HepG2 (cell line): ENCODE measurements at regions not wholly inside any gene's neighbourhood (a gene's known extent, or its start where the extent isn't known, plus 50 kb on each side); places are given as distances from the start of the nearest gene placed in this dataset.

Experiments used
- ATAC-seq: fragments of 200-7000 bp; cut with Tn5 transposase; 3 replicates; pipeline ENCODE4 v1.9.1; 2020; ENCODE audit warnings: mild to moderate bottlenecking, moderate library complexity
- BruUV-seq: library from RNA; stranded (reverse); fragments of 400-500 nt; replicated peaks from 2 replicates; lab custom pipeline; 2021; lab: Mats Ljungman, UMichigan
- CTCF ChIA-PET: fragments of 300-600 bp; formaldehyde crosslinking; extraction: SDS; loops from one replicate; lab custom pipeline; 2021; ENCODE audit warnings: low total read pairs, inconsistent platforms, low intra/inter-chr PET ratio; lab: Yijun Ruan, JAX
- POLR2A ChIA-PET: fragments of 350-600 bp; sonication (Branson Sonifier 250); formaldehyde crosslinking; loops from one replicate; lab custom pipeline; 2020; ENCODE audit warnings: antibody characterized with exemption, inconsistent platforms; lab: Yijun Ruan, JAX
- DNase-seq: peaks from one replicate; pipeline ENCODE4 v3.0.0-alpha.2; 2015; ENCODE audit warnings: low spot score
- FAIRE-seq: peaks from 3 replicates; lab custom pipeline; 2011; peaks lifted over from hg19 to GRCh38; lab: Jason Lieb, UNC
- H2AFZ ChIP-seq: one replicate; pipeline ENCODE4 v1.6.1; 2011; ENCODE audit warnings: low read length, inconsistent platforms
- H3K27ac ChIP-seq: fragments of 300-600 bp; 3 replicates; pipeline ENCODE4 v1.8.0; 2011; ENCODE audit warnings: mixed run types, mild to moderate bottlenecking, mixed read lengths, low read length, inconsistent platforms; ENCODE audit not compliant: insufficient read depth; ENCODE audit errors: extremely low read length
- H3K27me3 ChIP-seq, 2 experiments: fragments of 200-600 bp in 1 of 2; 2 replicates in 1 of 2; 3 replicates in 1 of 2; pipeline versions ENCODE4 v1.6.0 to v1.8.0; 2011; ENCODE audit warnings: low read length in 2 of 2, mild to moderate bottlenecking in 2 of 2, moderate library complexity in 2 of 2, inconsistent platforms in 1 of 2; ENCODE audit not compliant: insufficient read depth in 2 of 2, control insufficient read depth in 1 of 2
- H3K36me3 ChIP-seq, 2 experiments: fragments of 200-600 bp in 1 of 2; replicated peaks in 1 of 2; 2 replicates in 1 of 2; 3 replicates in 1 of 2; pipeline versions ENCODE4 v1.5.1 to v1.8.0; 2011; ENCODE audit warnings: low read length in 2 of 2, inconsistent platforms in 1 of 2; ENCODE audit not compliant: insufficient read depth in 2 of 2, control insufficient read depth in 1 of 2
- H3K4me1 ChIP-seq: 2 replicates; pipeline ENCODE4 v1.5.1; 2012; ENCODE audit warnings: low read length, inconsistent platforms; ENCODE audit not compliant: insufficient read depth
- H3K4me2 ChIP-seq: 2 replicates; pipeline ENCODE4 v1.6.0; 2011; ENCODE audit warnings: low read depth, low read length, inconsistent platforms
- H3K4me3 ChIP-seq, 3 experiments: fragments of 200-600 bp in 1 of 3; sonication (generic), shearing (Covaris generic) in 1 of 3; replicated peaks in 1 of 3; 2 replicates each; pipeline ENCODE4 v1.5.1; 2011 to 2016; ENCODE audit warnings: low read length in 3 of 3, inconsistent platforms in 2 of 3, low read depth in 2 of 3, mild to moderate bottlenecking in 2 of 3, control low read depth in 1 of 3, mixed read lengths in 1 of 3; ENCODE audit not compliant: insufficient read depth in 1 of 3
- H3K79me2 ChIP-seq: one replicate; pipeline ENCODE4 v1.6.1; 2011; ENCODE audit warnings: low read length, inconsistent platforms; ENCODE audit not compliant: insufficient read depth
- H3K9ac ChIP-seq: 2 replicates; pipeline ENCODE4 v1.6.0; 2011; ENCODE audit warnings: mild to moderate bottlenecking, low read depth, low read length, inconsistent platforms; ENCODE audit not compliant: insufficient read depth
- H3K9me3 ChIP-seq: 2 replicates; pipeline ENCODE4 v1.5.1; 2012; ENCODE audit warnings: mild to moderate bottlenecking, low read length
- H4K20me1 ChIP-seq: 2 replicates; pipeline ENCODE4 v1.6.0; 2011; ENCODE audit warnings: inconsistent platforms, mild to moderate bottlenecking, low read length, moderate library complexity; ENCODE audit not compliant: insufficient read depth
- ARNT ChIP-seq: fragments of 450-650 bp; IDR thresholded peaks from 2 replicates; pipeline ENCODE4 v1.6.1; 2017
- ATF7 ChIP-seq, 2 experiments: fragments of 450-650 bp in 1 of 2; sonication (generic) in 1 of 2; formaldehyde crosslinking in 1 of 2; IDR thresholded peaks; 2 replicates each; pipeline versions ENCODE4 v1.4.0 to v1.6.1; 2016 to 2020; ENCODE audit warnings: antibody characterized with exemption in 1 of 2, mild to moderate bottlenecking in 1 of 2, missing genetic modification reagents in 1 of 2
- NR1H2 ChIP-seq: sonication (generic); formaldehyde crosslinking; IDR thresholded peaks from 2 replicates; pipeline ENCODE4 v1.8.1; 2022; ENCODE audit warnings: low read depth, missing genetic modification reagents, borderline replicate concordance
- SIN3B ChIP-seq: fragments of 150-350 bp; IDR thresholded peaks from 2 replicates; pipeline ENCODE4 v1.6.1; 2014; ENCODE audit warnings: low read length
- SRF ChIP-seq: IDR thresholded peaks from 2 replicates; pipeline ENCODE4 v1.6.1; 2011; ENCODE audit warnings: mild to moderate bottlenecking, low read depth, low read length, moderate library complexity
- TARDBP ChIP-seq: sonication (generic); formaldehyde crosslinking; IDR thresholded peaks from 2 replicates; pipeline ENCODE4 v1.8.0; 2022; ENCODE audit warnings: mild to moderate bottlenecking, missing genetic modification reagents
- ZC3H4 ChIP-seq: sonication (generic); formaldehyde crosslinking; IDR thresholded peaks from 2 replicates; pipeline ENCODE4 v1.4.0; 2020; ENCODE audit warnings: missing genetic modification reagents, borderline replicate concordance
- ZNF225 ChIP-seq: sonication (generic); formaldehyde crosslinking; IDR thresholded peaks from 2 replicates; pipeline ENCODE4 v1.4.0; 2020; ENCODE audit warnings: mild to moderate bottlenecking, missing genetic modification reagents
- ZNF230 ChIP-seq: sonication (generic); formaldehyde crosslinking; IDR thresholded peaks from 2 replicates; pipeline ENCODE4 v1.4.0; 2020; ENCODE audit warnings: mild to moderate bottlenecking, missing genetic modification reagents
- ZNF44 ChIP-seq: sonication (generic); formaldehyde crosslinking; IDR thresholded peaks from 2 replicates; pipeline ENCODE4 v1.5.1; 2020; ENCODE audit warnings: mild to moderate bottlenecking, missing genetic modification reagents
- WGBS: methylation state at CpG from one replicate; pipeline ENCODE4 v1.1.6; 2017; ENCODE audit warnings: low lambda C conversion rate; 5-methylcytosine and 5-hydroxymethylcytosine counted together
- in situ Hi-C: cut with HindIII; loops from 2 replicates; pipeline ENCODE4 v1.10.0; 2017; ENCODE audit warnings: low pct_unique_long_range_greater_than_20kb; ENCODE audit not compliant: extremely low pct_ligation_motif_present
- intact Hi-C: fragments of 100-400 bp; cut with micrococcal nuclease; formaldehyde crosslinking; loops from one replicate; pipeline ENCODE4 v1.10.0; 2022; ENCODE audit not compliant: unreplicated experiment
- TF ChIP-seq, protein P1 (sequence below): sonication (generic); formaldehyde crosslinking; IDR thresholded peaks from 2 replicates; pipeline ENCODE4 v1.5.0; 2020; ENCODE audit warnings: mild to moderate bottlenecking, missing genetic modification reagents
- TF ChIP-seq, protein P2 (sequence below): fragments of 450-650 bp; IDR thresholded peaks from 2 replicates; pipeline ENCODE4 v1.6.1; 2016
- TF ChIP-seq, protein P3 (sequence below): IDR thresholded peaks from 2 replicates; pipeline ENCODE4 v1.6.1; 2016; ENCODE audit warnings: control low read depth

DNA sequence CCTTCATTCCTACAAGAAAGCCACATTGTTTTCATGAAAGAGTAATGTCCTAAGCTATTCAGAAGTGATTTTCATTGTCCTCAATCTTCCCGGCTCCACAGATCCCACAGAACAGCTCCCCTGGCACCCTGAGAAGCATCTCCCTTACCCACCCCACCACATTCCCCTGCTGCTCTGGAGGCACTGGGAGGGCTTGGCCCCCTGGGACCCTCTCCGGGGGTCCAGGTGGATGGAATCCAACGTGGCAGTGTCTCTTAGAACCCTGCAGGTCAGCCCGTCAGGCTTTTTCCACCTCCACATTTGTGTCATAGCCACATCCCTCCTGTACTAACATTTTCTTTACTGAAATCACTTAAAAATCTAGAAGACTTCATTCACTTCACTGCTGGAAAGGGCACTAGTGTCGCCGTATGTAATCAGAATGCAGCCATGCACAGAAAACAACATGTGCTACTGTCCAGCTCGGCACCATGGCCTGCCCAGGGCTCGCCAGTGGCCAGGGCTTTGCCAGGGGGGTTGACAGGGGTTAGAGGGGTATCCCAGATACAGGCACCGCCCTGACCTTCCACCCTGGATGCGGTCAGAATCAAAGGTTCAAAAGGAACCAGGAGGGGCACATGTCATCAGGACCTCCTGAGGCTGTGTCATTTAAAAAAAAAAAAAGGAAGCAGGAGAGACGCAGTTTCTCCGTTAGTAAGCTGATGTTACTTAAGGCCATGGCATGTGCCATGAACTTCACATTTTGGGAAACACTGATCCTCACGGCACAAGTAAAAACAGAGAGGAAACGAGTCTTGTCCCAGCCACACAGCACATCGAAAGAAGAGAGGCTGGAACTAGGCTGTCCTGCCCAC lies 106.3 kb downstream of the LSM3 start:
- CTCF ChIA-PET: no interaction called here
- no TSS peak for BruUV-seq
- Histone ChIP-seq H2AFZ (no peak overlapping the region), H3K4me3 (no peak overlapping the region), H3K4me2 (no peak overlapping the region), H3K27me3 (peaks cover 4 to 28% of the 10 kb centered on the region in 2 experiments; a peak in 4 of 5 replicates), H3K27ac (no peak overlapping the region), H3K36me3 (no peaks in the 10 kb centered on the region), H3K9me3 (no peaks in the 10 kb centered on the region), H3K4me1 (peaks cover 5% of the 10 kb centered on the region), H3K9ac (no peak overlapping the region), H3K79me2 (no peaks in the 10 kb centered on the region), H4K20me1 (no peaks in the 10 kb centered on the region)
- WGBS: 22% methylated on average over 15 of the region's 15 CpGs
- POLR2A ChIA-PET: no interaction called here
- ATAC-seq: no peak
- in situ Hi-C loops (loop anchor here (5.0 kb wide), 1 partner anchor 87 kb away; no protein-coding TSS in a partner anchor), intact Hi-C loops (no loop called here)
- DNase-seq: no peak
- no peak for FAIRE-seq
- TF ChIP-seq, protein P1, sequence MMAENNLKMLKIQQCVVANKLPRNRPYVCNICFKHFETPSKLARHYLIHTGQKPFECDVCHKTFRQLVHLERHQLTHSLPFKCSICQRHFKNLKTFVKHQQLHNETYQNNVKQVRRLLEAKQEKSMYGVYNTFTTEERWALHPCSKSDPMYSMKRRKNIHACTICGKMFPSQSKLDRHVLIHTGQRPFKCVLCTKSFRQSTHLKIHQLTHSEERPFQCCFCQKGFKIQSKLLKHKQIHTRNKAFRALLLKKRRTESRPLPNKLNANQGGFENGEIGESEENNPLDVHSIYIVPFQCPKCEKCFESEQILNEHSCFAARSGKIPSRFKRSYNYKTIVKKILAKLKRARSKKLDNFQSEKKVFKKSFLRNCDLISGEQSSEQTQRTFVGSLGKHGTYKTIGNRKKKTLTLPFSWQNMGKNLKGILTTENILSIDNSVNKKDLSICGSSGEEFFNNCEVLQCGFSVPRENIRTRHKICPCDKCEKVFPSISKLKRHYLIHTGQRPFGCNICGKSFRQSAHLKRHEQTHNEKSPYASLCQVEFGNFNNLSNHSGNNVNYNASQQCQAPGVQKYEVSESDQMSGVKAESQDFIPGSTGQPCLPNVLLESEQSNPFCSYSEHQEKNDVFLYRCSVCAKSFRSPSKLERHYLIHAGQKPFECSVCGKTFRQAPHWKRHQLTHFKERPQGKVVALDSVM (CRISPR knock-in tag): no peak
- TF ChIP-seq, protein P2, sequence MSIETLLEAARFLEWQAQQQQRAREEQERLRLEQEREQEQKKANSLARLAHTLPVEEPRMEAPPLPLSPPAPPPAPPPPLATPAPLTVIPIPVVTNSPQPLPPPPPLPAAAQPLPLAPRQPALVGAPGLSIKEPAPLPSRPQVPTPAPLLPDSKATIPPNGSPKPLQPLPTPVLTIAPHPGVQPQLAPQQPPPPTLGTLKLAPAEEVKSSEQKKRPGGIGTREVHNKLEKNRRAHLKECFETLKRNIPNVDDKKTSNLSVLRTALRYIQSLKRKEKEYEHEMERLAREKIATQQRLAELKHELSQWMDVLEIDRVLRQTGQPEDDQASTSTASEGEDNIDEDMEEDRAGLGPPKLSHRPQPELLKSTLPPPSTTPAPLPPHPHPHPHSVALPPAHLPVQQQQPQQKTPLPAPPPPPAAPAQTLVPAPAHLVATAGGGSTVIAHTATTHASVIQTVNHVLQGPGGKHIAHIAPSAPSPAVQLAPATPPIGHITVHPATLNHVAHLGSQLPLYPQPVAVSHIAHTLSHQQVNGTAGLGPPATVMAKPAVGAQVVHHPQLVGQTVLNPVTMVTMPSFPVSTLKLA: no peak
- TF ChIP-seq TARDBP (CRISPR knock-in tag) (no peak), ATF7 (IDR thresholded peaks at IDR 0.05) (no peak), ATF7 (CRISPR knock-in tag; IDR thresholded peaks at IDR 0.05) (no peak), ZNF44 (CRISPR knock-in tag) (no peak), NR1H2 (CRISPR knock-in tag) (no peak), SRF (no peak), ZC3H4 (CRISPR knock-in tag) (no peak), ZNF225 (CRISPR knock-in tag) (no peak), SIN3B (no peak), ZNF230 (CRISPR knock-in tag) (no peak), ARNT (no peak)
- TF ChIP-seq, protein P3, sequence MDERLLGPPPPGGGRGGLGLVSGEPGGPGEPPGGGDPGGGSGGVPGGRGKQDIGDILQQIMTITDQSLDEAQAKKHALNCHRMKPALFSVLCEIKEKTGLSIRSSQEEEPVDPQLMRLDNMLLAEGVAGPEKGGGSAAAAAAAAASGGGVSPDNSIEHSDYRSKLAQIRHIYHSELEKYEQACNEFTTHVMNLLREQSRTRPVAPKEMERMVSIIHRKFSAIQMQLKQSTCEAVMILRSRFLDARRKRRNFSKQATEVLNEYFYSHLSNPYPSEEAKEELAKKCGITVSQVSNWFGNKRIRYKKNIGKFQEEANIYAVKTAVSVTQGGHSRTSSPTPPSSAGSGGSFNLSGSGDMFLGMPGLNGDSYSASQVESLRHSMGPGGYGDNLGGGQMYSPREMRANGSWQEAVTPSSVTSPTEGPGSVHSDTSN (CRISPR knock-in tag): no peak
